ENCODE measurements at regions not wholly inside any gene's neighbourhood (a gene's known extent, or its start where the extent isn't known, plus 50 kb on each side); places are given as distances from the start of the nearest gene placed in this dataset.

DNA sequence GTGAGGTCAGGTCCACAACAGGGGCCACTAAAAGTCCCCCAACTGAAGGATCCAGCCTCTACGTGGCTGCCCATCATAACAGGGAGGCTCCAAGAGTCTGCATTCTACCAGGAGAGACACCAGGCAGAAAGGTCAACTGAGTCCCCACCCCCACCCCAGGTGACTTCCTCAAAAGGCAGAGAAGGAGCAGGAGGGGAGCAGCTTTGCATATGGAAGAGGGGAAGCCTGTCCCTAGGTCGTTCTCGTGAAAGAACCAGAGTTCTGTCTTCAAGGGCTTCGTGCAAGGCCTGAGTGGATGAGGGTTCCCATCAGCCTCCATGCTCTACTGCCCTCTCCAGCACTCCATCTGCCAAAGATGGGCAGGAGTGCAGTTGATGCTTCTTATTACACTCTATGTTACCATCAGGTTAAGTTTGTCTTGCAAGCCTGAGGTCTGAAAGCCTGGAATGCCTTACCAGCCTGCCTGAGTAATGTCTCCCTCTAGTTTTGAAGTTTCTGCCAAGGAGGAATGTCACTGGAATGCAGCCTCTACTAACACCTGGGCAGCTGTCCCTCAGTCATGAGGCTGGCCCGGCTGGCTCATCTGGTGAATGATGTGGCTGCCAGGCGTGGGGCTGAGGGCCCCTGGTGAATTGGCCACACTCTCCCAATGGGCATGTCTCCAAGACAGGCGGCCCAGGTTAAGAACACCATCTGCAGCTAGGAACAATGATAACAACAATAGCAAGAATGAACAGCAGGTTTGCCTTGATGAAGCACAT lies 54.3 kb upstream of the SMNDC1 start:
- TF ChIP-seq, protein P1, sequence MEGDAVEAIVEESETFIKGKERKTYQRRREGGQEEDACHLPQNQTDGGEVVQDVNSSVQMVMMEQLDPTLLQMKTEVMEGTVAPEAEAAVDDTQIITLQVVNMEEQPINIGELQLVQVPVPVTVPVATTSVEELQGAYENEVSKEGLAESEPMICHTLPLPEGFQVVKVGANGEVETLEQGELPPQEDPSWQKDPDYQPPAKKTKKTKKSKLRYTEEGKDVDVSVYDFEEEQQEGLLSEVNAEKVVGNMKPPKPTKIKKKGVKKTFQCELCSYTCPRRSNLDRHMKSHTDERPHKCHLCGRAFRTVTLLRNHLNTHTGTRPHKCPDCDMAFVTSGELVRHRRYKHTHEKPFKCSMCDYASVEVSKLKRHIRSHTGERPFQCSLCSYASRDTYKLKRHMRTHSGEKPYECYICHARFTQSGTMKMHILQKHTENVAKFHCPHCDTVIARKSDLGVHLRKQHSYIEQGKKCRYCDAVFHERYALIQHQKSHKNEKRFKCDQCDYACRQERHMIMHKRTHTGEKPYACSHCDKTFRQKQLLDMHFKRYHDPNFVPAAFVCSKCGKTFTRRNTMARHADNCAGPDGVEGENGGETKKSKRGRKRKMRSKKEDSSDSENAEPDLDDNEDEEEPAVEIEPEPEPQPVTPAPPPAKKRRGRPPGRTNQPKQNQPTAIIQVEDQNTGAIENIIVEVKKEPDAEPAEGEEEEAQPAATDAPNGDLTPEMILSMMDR (optimal IDR thresholded peaks at IDR 0.05 in 1 of 3, IDR thresholded peaks at IDR 0.05 in 1 of 3, conservative IDR thresholded peaks at IDR 0.05 in 1 of 3; ENCODE audit: extremely low read depth in 1 of 3, insufficient read depth in 2 of 3, low read length in 3 of 3), result peak; percentile 13 to 62 (median 28)
- TF ChIP-seq EZH2 (IDR thresholded peaks at IDR 0.05; ENCODE audit: low read length), result no peak

Measured in keratinocyte (primary cell).